ENCODE measurements at regions not wholly inside any gene's neighbourhood (a gene's known extent, or its start where the extent isn't known, plus 50 kb on each side); places are given as distances from the start of the nearest gene placed in this dataset.

GRCh38 chr18:60445341-60445740 is 72.8 kb upstream of the MC4R start:
- DNase-seq, result no peak

GRCh38 chr18:60446821-60447220 is 74.2 kb upstream of the MC4R start:
- no peak for DNase-seq

- no peak for DNase-seq
Observed at GRCh38 chr18:60448487-60449267, 76.1 kb upstream of the MC4R start.

GRCh38 chr18:60452421-60452820 is 79.8 kb upstream of the MC4R start:
- DNase-seq, result no peak

- DNase-seq, result no peak
Observed at GRCh38 chr18:60466677-60467076, 94.1 kb upstream of the MC4R start.

GRCh38 chr18:60469387-60470100 is 97.0 kb upstream of the MC4R start:
- no peak for DNase-seq

GRCh38 chr18:60471652-60472051 is 99.1 kb upstream of the MC4R start:
- DNase-seq, result no peak

- no peak for DNase-seq
Observed at GRCh38 chr18:60485201-60485600, 112.6 kb upstream of the MC4R start.

GRCh38 chr18:60493066-60493465 is 120.5 kb upstream of the MC4R start:
- DNase-seq, result no peak

- DNase-seq, result no peak
Observed at GRCh38 chr18:60499675-60500074, 127.1 kb upstream of the MC4R start.

GRCh38 chr18:60500960-60501359 is 128.4 kb upstream of the MC4R start:
- DNase-seq, result no peak

GRCh38 chr18:60502591-60502990 is 130.0 kb upstream of the MC4R start:
- DNase-seq, result no peak

GRCh38 chr18:60503199-60503598 is 130.6 kb upstream of the MC4R start:
- no peak for DNase-seq

- no peak for DNase-seq
Observed at GRCh38 chr18:60506190-60506589, 133.6 kb upstream of the MC4R start.

- no peak for DNase-seq
Observed at GRCh38 chr18:60506682-60507081, 134.1 kb upstream of the MC4R start.

GRCh38 chr18:60508108-60508507 is 135.5 kb upstream of the MC4R start:
- no peak for DNase-seq

- DNase-seq, result no peak
Observed at GRCh38 chr18:60534538-60534937, 162.0 kb upstream of the MC4R start.

GRCh38 chr18:60537074-60537473 is 164.5 kb upstream of the MC4R start:
- DNase-seq, result no peak

- DNase-seq, result no peak
Observed at GRCh38 chr18:60538891-60539290, 166.3 kb upstream of the MC4R start.

- no peak for DNase-seq
Observed at GRCh38 chr18:60541661-60542060, 169.1 kb upstream of the MC4R start.

GRCh38 chr18:60543646-60544045 is 171.1 kb upstream of the MC4R start:
- no peak for DNase-seq

- DNase-seq, result peak; percentile 43
Observed at GRCh38 chr18:60549338-60549960, 176.9 kb upstream of the MC4R start.

- no peak for DNase-seq
Observed at GRCh38 chr18:60552948-60553347, 180.4 kb upstream of the MC4R start.

- no peak for DNase-seq
Observed at GRCh38 chr18:60554967-60555366, 182.4 kb upstream of the MC4R start.

Measured in activated CD4-positive, alpha-beta T cell treated with anti-CD3 and anti-CD28 coated beads, Interleukin-2, amount 50 U/mL, for 16 hours (primary cell).